Tibial nerve (tissue), 4 donors: ENCODE measurements at regions not wholly inside any gene's neighbourhood (a gene's known extent, or its start where the extent isn't known, plus 50 kb on each side); places are given as distances from the start of the nearest gene placed in this dataset.

Experiments
- EP300 ChIP-seq, 2 donors: sonication (generic); formaldehyde crosslinking; IDR thresholded peaks; one replicate each; pipeline ENCODE4 v1.6.1; 2017; ENCODE audit warnings: antibody characterized with exemption in 2 of 2, mild to moderate bottlenecking in 1 of 2
- POLR2A ChIP-seq, 2 donors: fragments of 450-650 bp; IDR thresholded peaks; one replicate each; pipeline ENCODE4 v1.6.1; 2017; ENCODE audit warnings: antibody characterized with exemption in 2 of 2, mild to moderate bottlenecking in 2 of 2, moderate library complexity in 2 of 2
- TF ChIP-seq, protein P1 (sequence below), 5 experiments: fragments of 200-600 bp in 3 of 5; fragments of 450-650 bp in 2 of 5; sonication (generic) in 3 of 5; IDR thresholded peaks; one replicate each; pipeline ENCODE4 v1.5.1; 2016 to 2019; ENCODE audit warnings: antibody characterized with exemption in 5 of 5, mild to moderate bottlenecking in 3 of 5, moderate library complexity in 2 of 5

DNA sequence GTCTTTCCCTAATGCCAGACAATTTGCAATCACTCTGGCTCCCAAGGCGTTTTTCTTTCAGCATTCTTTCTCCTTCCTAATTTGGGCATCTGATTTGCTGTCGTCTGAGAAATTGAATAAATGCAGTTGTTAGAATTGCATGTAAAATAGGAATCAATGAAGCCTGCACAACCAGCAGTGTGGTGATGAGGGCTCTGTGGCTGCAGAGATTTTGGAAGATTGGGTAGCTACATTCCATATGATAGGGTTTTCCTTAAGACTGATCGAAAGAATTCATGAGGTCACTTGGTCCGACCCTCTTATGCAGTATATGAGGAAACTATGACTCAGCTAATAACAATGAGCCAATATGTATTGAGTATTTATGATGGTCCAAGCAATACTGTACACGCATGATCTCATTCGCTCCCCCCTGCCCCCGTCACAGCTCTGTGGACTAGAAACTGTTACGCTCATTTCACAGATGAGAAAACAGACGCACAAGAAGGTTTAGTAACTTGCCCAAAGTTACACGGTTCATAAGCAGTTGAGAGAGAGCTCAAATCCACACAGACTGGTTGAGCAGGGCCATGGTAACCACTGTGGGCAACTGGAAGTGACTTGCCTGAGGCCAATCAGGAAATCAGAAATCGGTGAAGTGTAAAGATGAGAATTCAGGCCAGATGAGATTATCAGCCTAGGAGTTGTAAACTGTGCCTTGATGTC is 527.2 kb downstream of the GATA3 start:
- TF ChIP-seq, protein P1, sequence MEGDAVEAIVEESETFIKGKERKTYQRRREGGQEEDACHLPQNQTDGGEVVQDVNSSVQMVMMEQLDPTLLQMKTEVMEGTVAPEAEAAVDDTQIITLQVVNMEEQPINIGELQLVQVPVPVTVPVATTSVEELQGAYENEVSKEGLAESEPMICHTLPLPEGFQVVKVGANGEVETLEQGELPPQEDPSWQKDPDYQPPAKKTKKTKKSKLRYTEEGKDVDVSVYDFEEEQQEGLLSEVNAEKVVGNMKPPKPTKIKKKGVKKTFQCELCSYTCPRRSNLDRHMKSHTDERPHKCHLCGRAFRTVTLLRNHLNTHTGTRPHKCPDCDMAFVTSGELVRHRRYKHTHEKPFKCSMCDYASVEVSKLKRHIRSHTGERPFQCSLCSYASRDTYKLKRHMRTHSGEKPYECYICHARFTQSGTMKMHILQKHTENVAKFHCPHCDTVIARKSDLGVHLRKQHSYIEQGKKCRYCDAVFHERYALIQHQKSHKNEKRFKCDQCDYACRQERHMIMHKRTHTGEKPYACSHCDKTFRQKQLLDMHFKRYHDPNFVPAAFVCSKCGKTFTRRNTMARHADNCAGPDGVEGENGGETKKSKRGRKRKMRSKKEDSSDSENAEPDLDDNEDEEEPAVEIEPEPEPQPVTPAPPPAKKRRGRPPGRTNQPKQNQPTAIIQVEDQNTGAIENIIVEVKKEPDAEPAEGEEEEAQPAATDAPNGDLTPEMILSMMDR (IDR thresholded peaks at IDR 0.05) = no peak
- TF ChIP-seq EP300 (IDR thresholded peaks at IDR 0.05) (no peak), POLR2A (IDR thresholded peaks at IDR 0.05) (no peak)
